Progenitor cell of endocrine pancreas (in vitro differentiated cells): ENCODE measurements at regions not wholly inside any gene's neighbourhood (a gene's known extent, or its start where the extent isn't known, plus 50 kb on each side); places are given as distances from the start of the nearest gene placed in this dataset.

Experiments
- DNase-seq: peaks from one replicate; pipeline ENCODE4 v3.0.0; 2021; ENCODE audit warnings: low spot score; ENCODE audit not compliant: unreplicated experiment
- H3K27ac Mint-ChIP-seq: 2 replicates; pipeline ENCODE4 v1.8.0; 2021; ENCODE audit warnings: mild to moderate bottlenecking, moderate library complexity, mixed read lengths
- H3K27me3 Mint-ChIP-seq: 2 replicates; pipeline ENCODE4 v1.8.0; 2021; ENCODE audit warnings: mixed read lengths
- H3K36me3 Mint-ChIP-seq: 2 replicates; pipeline ENCODE4 v1.8.0; 2022; ENCODE audit warnings: mixed read lengths; ENCODE audit not compliant: insufficient read depth
- H3K4me1 Mint-ChIP-seq: 2 replicates; pipeline ENCODE4 v1.8.0; 2021; ENCODE audit warnings: low read depth, mixed read lengths
- H3K4me3 Mint-ChIP-seq: 2 replicates; pipeline ENCODE4 v1.8.0; 2021; ENCODE audit warnings: low read depth, mild to moderate bottlenecking, moderate library complexity, mixed read lengths
- H3K9me3 Mint-ChIP-seq: 2 replicates; pipeline ENCODE4 v1.8.0; 2021; ENCODE audit warnings: low read depth, mixed read lengths
- TF ChIP-seq, protein P1 (sequence below): fragments of 200-600 bp; sonication (generic); IDR thresholded peaks from one replicate; pipeline ENCODE4 v1.5.0; 2021; ENCODE audit warnings: antibody characterized with exemption, mild to moderate bottlenecking; ENCODE audit not compliant: unreplicated experiment

DNA sequence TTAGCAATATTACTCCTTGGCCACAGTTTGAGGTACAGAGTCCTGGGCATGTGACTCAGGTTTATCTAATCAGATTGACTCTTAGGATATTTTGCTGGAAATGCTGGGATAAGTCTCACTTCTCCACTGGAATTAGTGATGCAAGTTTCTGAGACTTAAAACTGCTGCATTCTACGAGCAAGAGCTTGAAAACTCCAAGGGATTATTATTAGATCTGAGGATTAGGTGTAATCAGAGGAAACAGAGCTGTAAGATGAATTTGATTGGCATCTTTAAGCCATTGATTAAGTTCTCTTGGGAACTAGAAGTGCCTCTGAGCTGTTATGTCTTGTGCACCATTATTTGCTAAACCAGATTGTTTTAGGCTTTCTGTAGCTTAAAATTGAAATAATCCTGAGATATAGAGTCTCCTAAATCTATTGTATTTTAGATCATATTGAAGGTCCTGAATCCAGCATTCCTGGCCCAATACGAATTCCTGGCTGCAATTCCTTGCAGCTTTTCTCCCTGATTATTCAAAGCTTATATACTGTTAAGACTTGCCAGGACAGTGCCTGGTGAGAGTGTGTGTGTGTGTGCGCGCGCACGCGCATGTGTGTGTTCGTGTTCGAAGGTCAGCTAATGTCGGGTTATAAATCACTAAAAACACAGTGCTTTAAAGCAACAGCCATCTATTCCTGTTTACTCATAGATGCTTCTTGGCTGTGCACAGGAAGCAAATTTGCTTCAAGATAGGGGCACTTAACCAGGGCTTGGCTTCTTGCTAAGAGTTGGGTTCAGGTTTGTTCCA is 735.1 kb downstream of the STIM2 start:
- Mint-ChIP-seq H3K27ac (no peak overlapping the region), H3K36me3 (no peaks in the 10 kb centered on the region), H3K27me3 (no peaks in the 10 kb centered on the region), H3K9me3 (no peaks in the 10 kb centered on the region), H3K4me1 (peaks cover 6% of the 10 kb centered on the region), H3K4me3 (no peak overlapping the region)
- DNase-seq, result no peak
- TF ChIP-seq, protein P1, sequence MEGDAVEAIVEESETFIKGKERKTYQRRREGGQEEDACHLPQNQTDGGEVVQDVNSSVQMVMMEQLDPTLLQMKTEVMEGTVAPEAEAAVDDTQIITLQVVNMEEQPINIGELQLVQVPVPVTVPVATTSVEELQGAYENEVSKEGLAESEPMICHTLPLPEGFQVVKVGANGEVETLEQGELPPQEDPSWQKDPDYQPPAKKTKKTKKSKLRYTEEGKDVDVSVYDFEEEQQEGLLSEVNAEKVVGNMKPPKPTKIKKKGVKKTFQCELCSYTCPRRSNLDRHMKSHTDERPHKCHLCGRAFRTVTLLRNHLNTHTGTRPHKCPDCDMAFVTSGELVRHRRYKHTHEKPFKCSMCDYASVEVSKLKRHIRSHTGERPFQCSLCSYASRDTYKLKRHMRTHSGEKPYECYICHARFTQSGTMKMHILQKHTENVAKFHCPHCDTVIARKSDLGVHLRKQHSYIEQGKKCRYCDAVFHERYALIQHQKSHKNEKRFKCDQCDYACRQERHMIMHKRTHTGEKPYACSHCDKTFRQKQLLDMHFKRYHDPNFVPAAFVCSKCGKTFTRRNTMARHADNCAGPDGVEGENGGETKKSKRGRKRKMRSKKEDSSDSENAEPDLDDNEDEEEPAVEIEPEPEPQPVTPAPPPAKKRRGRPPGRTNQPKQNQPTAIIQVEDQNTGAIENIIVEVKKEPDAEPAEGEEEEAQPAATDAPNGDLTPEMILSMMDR, result no peak

DNA sequence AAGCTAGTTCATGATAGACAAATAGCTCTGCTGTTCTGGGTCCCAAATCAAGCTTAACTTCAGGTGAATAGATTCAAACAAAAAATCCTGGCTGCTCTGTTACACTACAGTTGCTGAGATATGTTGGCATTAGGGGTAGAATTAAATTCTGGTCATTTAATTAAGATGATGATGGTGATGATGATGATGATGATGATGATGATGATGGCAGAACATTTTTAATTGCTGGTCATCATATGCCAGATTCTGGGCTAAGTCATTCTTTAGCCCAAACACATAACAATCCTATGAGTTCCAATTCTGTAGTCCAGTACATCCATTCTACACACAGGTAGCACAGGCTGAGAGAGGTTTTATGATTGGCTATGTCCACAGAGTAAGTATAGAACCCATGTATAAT is 741.5 kb downstream of the STIM2 start:
- Mint-ChIP-seq H3K9me3 (peaks cover 6% of the 10 kb centered on the region), H3K36me3 (peaks cover 1% of the 10 kb centered on the region), H3K4me1 (peaks cover 4% of the 10 kb centered on the region), H3K27ac (no peak overlapping the region), H3K27me3 (no peaks in the 10 kb centered on the region), H3K4me3 (no peak overlapping the region)
- no peak for DNase-seq
- TF ChIP-seq, protein P1, result no peak

DNA sequence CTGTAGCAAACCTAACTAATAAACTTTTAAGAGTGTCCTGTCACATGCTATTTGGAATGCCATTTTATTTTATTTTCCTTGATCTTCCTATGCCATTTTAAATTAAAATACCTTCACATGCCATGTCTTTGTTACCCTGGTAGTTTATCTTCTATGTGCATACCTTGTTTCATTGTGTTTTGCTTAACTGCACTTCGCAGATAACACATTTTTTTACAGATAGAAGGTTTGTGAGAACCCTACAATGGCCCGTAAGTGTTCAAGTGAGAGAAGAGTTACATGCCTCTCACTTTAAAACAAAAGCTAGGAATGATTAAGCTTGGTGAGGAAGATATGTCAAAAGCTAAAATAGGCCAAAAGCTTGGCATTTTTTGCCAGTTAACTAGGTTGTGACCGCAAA is 744.1 kb downstream of the STIM2 start:
- H3K36me3 Mint-ChIP-seq, result peaks cover 1% of the 10 kb centered on the region
- no peak overlapping the region for H3K4me3 Mint-ChIP-seq
- no peak for DNase-seq
- peaks cover 6% of the 10 kb centered on the region for H3K9me3 Mint-ChIP-seq
- TF ChIP-seq, protein P1, result no peak
- no peaks in the 10 kb centered on the region for H3K27me3 Mint-ChIP-seq
- peaks cover 4% of the 10 kb centered on the region for H3K4me1 Mint-ChIP-seq
- no peak overlapping the region for H3K27ac Mint-ChIP-seq

DNA sequence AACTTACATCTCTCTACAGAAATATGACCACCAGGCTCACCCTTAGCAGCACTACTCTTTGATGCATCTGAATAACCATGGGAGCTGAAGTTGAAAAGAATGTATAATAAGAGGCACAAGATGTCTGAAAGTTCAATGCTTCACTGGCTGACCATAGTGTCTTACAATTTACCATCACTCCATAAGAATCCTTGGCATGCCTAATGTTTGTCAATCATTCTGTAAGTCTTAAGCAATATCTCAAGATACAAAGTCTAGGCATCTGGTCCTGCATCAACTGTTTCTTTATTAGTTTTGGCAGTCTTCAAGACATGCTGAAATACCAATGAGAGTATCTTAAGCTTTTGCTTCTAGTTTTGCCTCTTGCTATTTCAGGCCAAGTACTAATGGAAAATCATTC is 755.5 kb downstream of the STIM2 start:
- Mint-ChIP-seq H3K4me3 (no peak overlapping the region), H3K36me3 (no peaks in the 10 kb centered on the region), H3K4me1 (peaks cover 4% of the 10 kb centered on the region), H3K27ac (no peak overlapping the region), H3K9me3 (no peaks in the 10 kb centered on the region), H3K27me3 (no peaks in the 10 kb centered on the region)
- TF ChIP-seq, protein P1, result no peak
- DNase-seq, result no peak

DNA sequence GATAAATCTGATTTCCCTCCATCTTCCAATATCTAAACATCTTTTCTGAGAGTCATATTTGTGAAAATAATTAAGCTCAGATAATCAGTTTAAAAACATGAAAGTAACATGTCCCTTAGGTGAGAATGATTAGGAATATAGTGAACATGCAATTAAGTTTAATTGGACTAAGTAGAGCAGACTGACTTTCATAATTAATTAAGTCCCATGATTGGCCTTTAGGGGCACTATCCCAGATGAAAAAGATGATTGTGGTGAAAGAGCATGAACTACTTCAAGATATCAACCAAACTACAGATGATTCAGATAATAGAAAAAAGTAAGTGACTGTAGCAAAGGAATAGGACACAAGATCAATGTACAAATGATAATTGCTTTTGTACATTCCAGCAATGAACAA is 758.8 kb downstream of the STIM2 start:
- TF ChIP-seq, protein P1, result no peak
- DNase-seq, result no peak
- H3K27me3 Mint-ChIP-seq, result no peaks in the 10 kb centered on the region
- no peaks in the 10 kb centered on the region for H3K36me3 Mint-ChIP-seq
- no peak overlapping the region for H3K4me3 Mint-ChIP-seq
- H3K4me1 Mint-ChIP-seq, result peaks cover 4% of the 10 kb centered on the region
- no peak overlapping the region for H3K27ac Mint-ChIP-seq
- no peaks in the 10 kb centered on the region for H3K9me3 Mint-ChIP-seq
